ENCODE measurements at regions not wholly inside any gene's neighbourhood (a gene's known extent, or its start where the extent isn't known, plus 50 kb on each side); places are given as distances from the start of the nearest gene placed in this dataset.

GRCh38 chr13:111467111-111467890 lies 146.9 kb downstream of the TEX29 start:
- H3K9me3 Mint-ChIP-seq: no peaks in the 10 kb centered on the region
- no peaks in the 10 kb centered on the region for H3K4me1 Mint-ChIP-seq (ENCODE audit: low read depth)
- H3K27me3 Mint-ChIP-seq (ENCODE audit: insufficient read depth): peaks cover 13% of the 10 kb centered on the region
- no peak overlapping the region for H3K4me3 Mint-ChIP-seq
- TF ChIP-seq CTCF (IDR thresholded peaks at IDR 0.05): no peak
- H3K27ac Mint-ChIP-seq: no peak overlapping the region
- no peaks in the 10 kb centered on the region for H3K36me3 Mint-ChIP-seq (ENCODE audit: low read depth)
- DNase-seq: no peak

GRCh38 chr13:111468037-111468959 lies 147.9 kb downstream of the TEX29 start:
- TF ChIP-seq CTCF (IDR thresholded peaks at IDR 0.05): no peak
- Mint-ChIP-seq H3K27ac (no peak overlapping the region), H3K4me1 (ENCODE audit: low read depth) (no peaks in the 10 kb centered on the region), H3K4me3 (no peak overlapping the region), H3K9me3 (no peaks in the 10 kb centered on the region), H3K27me3 (ENCODE audit: insufficient read depth) (peaks cover 12% of the 10 kb centered on the region), H3K36me3 (ENCODE audit: low read depth) (no peaks in the 10 kb centered on the region)
- no peak for DNase-seq

- Mint-ChIP-seq H3K4me1 (ENCODE audit: low read depth) (no peaks in the 10 kb centered on the region), H3K4me3 (no peak overlapping the region), H3K9me3 (no peaks in the 10 kb centered on the region), H3K36me3 (ENCODE audit: low read depth) (no peaks in the 10 kb centered on the region), H3K27ac (no peak overlapping the region), H3K27me3 (ENCODE audit: insufficient read depth) (peaks cover 12% of the 10 kb centered on the region)
- no peak for TF ChIP-seq CTCF (IDR thresholded peaks at IDR 0.05)
- no peak for DNase-seq
Observed at GRCh38 chr13:111469450-111469849, 149.0 kb downstream of the TEX29 start.

GRCh38 chr13:111469916-111470506 lies 149.6 kb downstream of the TEX29 start:
- Mint-ChIP-seq H3K27me3 (ENCODE audit: insufficient read depth) (peaks cover 12% of the 10 kb centered on the region), H3K9me3 (no peaks in the 10 kb centered on the region), H3K4me3 (no peak overlapping the region), H3K4me1 (ENCODE audit: low read depth) (no peaks in the 10 kb centered on the region), H3K36me3 (ENCODE audit: low read depth) (no peaks in the 10 kb centered on the region), H3K27ac (no peak overlapping the region)
- DNase-seq: no peak
- no peak for TF ChIP-seq CTCF (IDR thresholded peaks at IDR 0.05)

GRCh38 chr13:111470933-111471332 lies 150.5 kb downstream of the TEX29 start:
- Mint-ChIP-seq H3K36me3 (ENCODE audit: low read depth) (no peaks in the 10 kb centered on the region), H3K27ac (no peak overlapping the region), H3K4me1 (ENCODE audit: low read depth) (no peaks in the 10 kb centered on the region), H3K4me3 (no peak overlapping the region), H3K9me3 (no peaks in the 10 kb centered on the region), H3K27me3 (ENCODE audit: insufficient read depth) (peaks cover 16% of the 10 kb centered on the region)
- no peak for TF ChIP-seq CTCF (IDR thresholded peaks at IDR 0.05)
- DNase-seq: no peak
